ENCODE measurements at regions not wholly inside any gene's neighbourhood (a gene's known extent, or its start where the extent isn't known, plus 50 kb on each side); places are given as distances from the start of the nearest gene placed in this dataset.

DNA sequence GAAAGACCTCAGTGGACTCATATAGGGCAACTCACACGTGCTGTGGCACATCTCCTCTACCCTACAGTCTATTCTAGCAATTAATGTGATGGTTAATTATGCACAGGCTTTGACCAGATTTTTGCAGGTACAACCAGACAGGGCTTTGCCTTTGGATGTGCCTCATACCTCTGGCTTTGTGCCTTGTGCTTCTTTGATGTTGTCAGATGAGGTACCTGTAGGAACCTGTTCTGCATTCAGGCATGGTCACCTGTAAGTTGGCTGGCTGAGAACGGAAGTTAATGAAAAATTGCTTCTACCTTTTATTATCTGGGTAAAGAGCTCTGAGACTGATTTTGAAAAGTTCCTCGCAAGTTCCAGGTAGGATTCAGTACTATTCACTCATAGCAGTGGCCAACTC is 462.9 kb upstream of the ZFHX3 start:
- TF ChIP-seq, protein P1, sequence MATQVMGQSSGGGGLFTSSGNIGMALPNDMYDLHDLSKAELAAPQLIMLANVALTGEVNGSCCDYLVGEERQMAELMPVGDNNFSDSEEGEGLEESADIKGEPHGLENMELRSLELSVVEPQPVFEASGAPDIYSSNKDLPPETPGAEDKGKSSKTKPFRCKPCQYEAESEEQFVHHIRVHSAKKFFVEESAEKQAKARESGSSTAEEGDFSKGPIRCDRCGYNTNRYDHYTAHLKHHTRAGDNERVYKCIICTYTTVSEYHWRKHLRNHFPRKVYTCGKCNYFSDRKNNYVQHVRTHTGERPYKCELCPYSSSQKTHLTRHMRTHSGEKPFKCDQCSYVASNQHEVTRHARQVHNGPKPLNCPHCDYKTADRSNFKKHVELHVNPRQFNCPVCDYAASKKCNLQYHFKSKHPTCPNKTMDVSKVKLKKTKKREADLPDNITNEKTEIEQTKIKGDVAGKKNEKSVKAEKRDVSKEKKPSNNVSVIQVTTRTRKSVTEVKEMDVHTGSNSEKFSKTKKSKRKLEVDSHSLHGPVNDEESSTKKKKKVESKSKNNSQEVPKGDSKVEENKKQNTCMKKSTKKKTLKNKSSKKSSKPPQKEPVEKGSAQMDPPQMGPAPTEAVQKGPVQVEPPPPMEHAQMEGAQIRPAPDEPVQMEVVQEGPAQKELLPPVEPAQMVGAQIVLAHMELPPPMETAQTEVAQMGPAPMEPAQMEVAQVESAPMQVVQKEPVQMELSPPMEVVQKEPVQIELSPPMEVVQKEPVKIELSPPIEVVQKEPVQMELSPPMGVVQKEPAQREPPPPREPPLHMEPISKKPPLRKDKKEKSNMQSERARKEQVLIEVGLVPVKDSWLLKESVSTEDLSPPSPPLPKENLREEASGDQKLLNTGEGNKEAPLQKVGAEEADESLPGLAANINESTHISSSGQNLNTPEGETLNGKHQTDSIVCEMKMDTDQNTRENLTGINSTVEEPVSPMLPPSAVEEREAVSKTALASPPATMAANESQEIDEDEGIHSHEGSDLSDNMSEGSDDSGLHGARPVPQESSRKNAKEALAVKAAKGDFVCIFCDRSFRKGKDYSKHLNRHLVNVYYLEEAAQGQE (IDR thresholded peaks at IDR 0.05; ENCODE audit: unreplicated experiment) = no peak
- TF ChIP-seq, protein P2, sequence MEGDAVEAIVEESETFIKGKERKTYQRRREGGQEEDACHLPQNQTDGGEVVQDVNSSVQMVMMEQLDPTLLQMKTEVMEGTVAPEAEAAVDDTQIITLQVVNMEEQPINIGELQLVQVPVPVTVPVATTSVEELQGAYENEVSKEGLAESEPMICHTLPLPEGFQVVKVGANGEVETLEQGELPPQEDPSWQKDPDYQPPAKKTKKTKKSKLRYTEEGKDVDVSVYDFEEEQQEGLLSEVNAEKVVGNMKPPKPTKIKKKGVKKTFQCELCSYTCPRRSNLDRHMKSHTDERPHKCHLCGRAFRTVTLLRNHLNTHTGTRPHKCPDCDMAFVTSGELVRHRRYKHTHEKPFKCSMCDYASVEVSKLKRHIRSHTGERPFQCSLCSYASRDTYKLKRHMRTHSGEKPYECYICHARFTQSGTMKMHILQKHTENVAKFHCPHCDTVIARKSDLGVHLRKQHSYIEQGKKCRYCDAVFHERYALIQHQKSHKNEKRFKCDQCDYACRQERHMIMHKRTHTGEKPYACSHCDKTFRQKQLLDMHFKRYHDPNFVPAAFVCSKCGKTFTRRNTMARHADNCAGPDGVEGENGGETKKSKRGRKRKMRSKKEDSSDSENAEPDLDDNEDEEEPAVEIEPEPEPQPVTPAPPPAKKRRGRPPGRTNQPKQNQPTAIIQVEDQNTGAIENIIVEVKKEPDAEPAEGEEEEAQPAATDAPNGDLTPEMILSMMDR (conservative IDR thresholded peaks at IDR 0.05; ENCODE audit: low read depth in 2 of 2) = no peak
